Tibial artery (tissue), 4 donors: ENCODE measurements at regions not wholly inside any gene's neighbourhood (a gene's known extent, or its start where the extent isn't known, plus 50 kb on each side); places are given as distances from the start of the nearest gene placed in this dataset.
A peak's percentile ranks its signal among the peaks of the same experiment; 100 is the strongest.

Experiments
- DNase-seq, 2 donors: peaks; one replicate each; pipeline ENCODE4 v3.0.0-alpha.2; 2019
- H3K27ac ChIP-seq, 2 donors: fragments of 200-600 bp; sonication (generic) in 1 of 2; 1 replicate in 1 of 2; 2 replicates in 1 of 2; pipeline ENCODE4 v1.5.1; 2018 to 2019; ENCODE audit warnings: mild to moderate bottlenecking in 1 of 2
- H3K27me3 ChIP-seq, 2 donors: fragments of 200-600 bp; sonication (generic) in 1 of 2; one replicate each; pipeline versions ENCODE4 v1.5.1 to v1.6.0; 2016 to 2019
- H3K36me3 ChIP-seq, 3 donors: fragments of 200-600 bp; sonication (generic) in 2 of 3; one replicate each; pipeline ENCODE4 v1.5.1; 2016 to 2019; ENCODE audit warnings: mild to moderate bottlenecking in 2 of 3
- H3K4me1 ChIP-seq, 4 donors: fragments of 200-600 bp; sonication (generic) in 2 of 4; 1 replicate in 3 of 4; 2 replicates in 1 of 4; pipeline ENCODE4 v1.5.1; 2016 to 2019
- H3K4me3 ChIP-seq, 2 donors: fragments of 200-600 bp; sonication (generic) in 1 of 2; 1 replicate in 1 of 2; 2 replicates in 1 of 2; pipeline ENCODE4 v1.5.1; 2018 to 2019; ENCODE audit warnings: mild to moderate bottlenecking in 2 of 2
- H3K9me3 ChIP-seq, 3 donors: fragments of 200-600 bp; sonication (generic) in 1 of 3; one replicate each; pipeline ENCODE4 v1.5.1; 2016 to 2019
- intact Hi-C: fragments of 100-400 bp; cut with DNase I; formaldehyde crosslinking; loops from one replicate; pipeline ENCODE4 v1.15.0; 2023; ENCODE audit warnings: low total_unique reads
- TF ChIP-seq, protein P1 (sequence below), 2 experiments: fragments of 200-600 bp in 1 of 2; fragments of 450-650 bp in 1 of 2; IDR thresholded peaks; one replicate each; pipeline ENCODE4 v1.5.1; 2017 to 2019; ENCODE audit warnings: antibody characterized with exemption in 2 of 2, mild to moderate bottlenecking in 1 of 2, moderate library complexity in 1 of 2

GRCh38 chr15:66905185-66905584 lies 160.2 kb upstream of the SMAD3 start:
- Histone ChIP-seq H3K9me3 (no peaks in the 10 kb centered on the region), H3K27ac (no peak overlapping the region), H3K4me1 (peaks cover 0 to 26% (median 17%) of the 10 kb centered on the region in 4 donors), H3K4me3 (no peak overlapping the region), H3K27me3 (no peaks in the 10 kb centered on the region), H3K36me3 (no peaks in the 10 kb centered on the region)
- no peak for DNase-seq
- TF ChIP-seq, protein P1, sequence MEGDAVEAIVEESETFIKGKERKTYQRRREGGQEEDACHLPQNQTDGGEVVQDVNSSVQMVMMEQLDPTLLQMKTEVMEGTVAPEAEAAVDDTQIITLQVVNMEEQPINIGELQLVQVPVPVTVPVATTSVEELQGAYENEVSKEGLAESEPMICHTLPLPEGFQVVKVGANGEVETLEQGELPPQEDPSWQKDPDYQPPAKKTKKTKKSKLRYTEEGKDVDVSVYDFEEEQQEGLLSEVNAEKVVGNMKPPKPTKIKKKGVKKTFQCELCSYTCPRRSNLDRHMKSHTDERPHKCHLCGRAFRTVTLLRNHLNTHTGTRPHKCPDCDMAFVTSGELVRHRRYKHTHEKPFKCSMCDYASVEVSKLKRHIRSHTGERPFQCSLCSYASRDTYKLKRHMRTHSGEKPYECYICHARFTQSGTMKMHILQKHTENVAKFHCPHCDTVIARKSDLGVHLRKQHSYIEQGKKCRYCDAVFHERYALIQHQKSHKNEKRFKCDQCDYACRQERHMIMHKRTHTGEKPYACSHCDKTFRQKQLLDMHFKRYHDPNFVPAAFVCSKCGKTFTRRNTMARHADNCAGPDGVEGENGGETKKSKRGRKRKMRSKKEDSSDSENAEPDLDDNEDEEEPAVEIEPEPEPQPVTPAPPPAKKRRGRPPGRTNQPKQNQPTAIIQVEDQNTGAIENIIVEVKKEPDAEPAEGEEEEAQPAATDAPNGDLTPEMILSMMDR (IDR thresholded peaks at IDR 0.05): no peak
- intact Hi-C loops: no loop called here

DNA sequence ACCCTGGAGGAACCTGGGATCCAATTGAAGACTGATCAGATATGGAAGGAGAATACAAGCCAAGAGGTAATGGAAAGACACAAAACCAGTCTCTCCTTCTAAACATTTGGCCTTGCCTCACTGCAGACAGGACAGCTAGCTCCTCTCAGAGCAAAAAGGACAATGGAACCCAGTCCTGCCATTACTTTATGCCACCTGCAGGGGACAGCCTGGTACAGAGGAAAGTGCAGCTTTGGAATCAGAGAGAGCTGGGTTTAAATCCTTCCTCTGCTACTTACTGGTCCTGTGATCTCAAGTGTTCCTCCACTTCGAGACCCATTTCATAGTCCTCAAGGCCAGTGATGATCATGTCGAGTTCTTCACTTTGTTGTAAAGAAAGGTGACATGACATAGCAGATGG lies 159.4 kb upstream of the SMAD3 start:
- Histone ChIP-seq H3K27me3 (no peaks in the 10 kb centered on the region), H3K4me1 (peaks cover 0 to 26% (median 17%) of the 10 kb centered on the region in 4 donors), H3K36me3 (no peaks in the 10 kb centered on the region), H3K27ac (no peak overlapping the region), H3K9me3 (no peaks in the 10 kb centered on the region), H3K4me3 (no peak overlapping the region)
- intact Hi-C loops: no loop called here
- TF ChIP-seq, protein P1 (IDR thresholded peaks at IDR 0.05): no peak
- DNase-seq: no peak

- no peaks in the 10 kb centered on the region for H3K9me3 ChIP-seq
- H3K4me1 ChIP-seq: peaks cover 0 to 20% (median 17%) of the 10 kb centered on the region in 4 donors
- intact Hi-C loops: no loop called here
- TF ChIP-seq, protein P1 (IDR thresholded peaks at IDR 0.05): no peak
- no peak for DNase-seq
- H3K36me3 ChIP-seq: no peaks in the 10 kb centered on the region
- H3K27me3 ChIP-seq: no peaks in the 10 kb centered on the region
- H3K27ac ChIP-seq: peak overlapping the region in 1 of 2 donors; percentile 54
- no peak overlapping the region for H3K4me3 ChIP-seq
Measured at GRCh38 chr15:66906668-66907614, 158.5 kb upstream of the SMAD3 start.

DNA sequence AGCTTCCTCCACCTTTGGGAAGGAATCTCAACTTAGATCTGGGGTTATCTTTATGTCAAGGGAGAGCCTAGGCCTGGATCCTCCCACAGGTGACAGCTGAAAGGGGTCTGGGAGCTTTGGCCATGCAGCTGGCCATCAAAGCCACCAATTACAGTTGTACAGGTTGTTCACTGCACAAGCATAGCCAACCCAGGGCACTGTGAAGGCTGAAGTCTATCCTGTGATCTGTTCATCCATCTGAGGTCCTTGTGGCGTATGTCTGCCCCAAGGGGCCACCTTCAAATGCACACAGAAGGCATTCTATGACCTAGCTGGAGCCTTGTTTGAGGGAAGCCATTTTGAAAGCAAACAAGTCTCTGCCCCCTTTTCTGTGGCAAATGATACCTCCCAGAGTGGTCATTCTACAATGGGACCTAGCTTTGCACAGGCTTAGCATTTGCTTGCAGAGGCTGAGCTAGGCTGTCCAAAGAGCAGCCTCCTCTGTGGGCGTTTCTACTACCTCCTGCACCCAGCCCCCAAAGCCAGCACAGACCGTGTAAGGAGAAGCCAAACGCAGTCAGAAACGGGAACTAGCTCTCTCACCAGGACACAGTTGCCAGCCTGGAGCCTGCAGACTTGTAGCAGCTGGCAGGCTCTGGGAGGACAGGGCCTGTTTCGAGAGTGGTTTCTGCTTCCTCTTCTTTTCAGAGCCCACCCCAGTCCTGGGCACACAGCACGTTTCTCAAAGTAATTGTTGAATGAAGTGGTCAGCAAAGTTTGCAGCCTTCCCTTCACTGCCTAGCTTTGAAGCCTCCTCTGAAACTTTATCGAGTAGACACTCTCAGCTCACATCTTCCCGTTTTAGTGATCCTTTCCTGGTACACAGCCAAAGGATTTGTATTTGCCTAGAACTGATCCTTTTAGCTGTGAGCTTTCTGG lies 157.3 kb upstream of the SMAD3 start:
- peak; percentile 73 to 87 for DNase-seq
- Histone ChIP-seq H3K9me3 (no peaks in the 10 kb centered on the region), H3K27me3 (no peaks in the 10 kb centered on the region), H3K4me1 (peaks cover 0 to 20% (median 17%) of the 10 kb centered on the region in 4 donors), H3K4me3 (no peak overlapping the region), H3K36me3 (no peaks in the 10 kb centered on the region), H3K27ac (peak overlapping the region; percentile 54 to 78)
- TF ChIP-seq, protein P1 (IDR thresholded peaks at IDR 0.05): no peak
- intact Hi-C loops: no loop called here

DNA sequence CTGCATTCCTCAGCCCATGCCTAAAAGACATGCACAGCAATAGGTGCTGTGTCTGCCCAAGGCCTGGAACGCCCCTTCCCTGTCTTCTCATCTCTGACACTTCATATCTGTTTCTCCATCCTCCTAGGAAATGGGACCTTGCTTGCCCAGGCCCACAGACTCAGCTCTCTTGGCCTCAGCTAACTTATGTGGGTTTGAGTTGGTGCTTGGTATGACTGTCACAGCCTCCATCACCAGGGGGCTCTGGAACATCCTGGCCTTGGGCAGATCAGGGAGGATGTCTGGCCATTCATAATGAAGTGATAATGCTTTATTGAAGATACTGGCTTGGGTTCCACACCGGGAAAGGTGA lies 156.7 kb upstream of the SMAD3 start:
- intact Hi-C loops: no loop called here
- peak overlapping the region; percentile 54 to 78 for H3K27ac ChIP-seq
- H3K4me3 ChIP-seq: no peak overlapping the region
- no peaks in the 10 kb centered on the region for H3K36me3 ChIP-seq
- H3K27me3 ChIP-seq: no peaks in the 10 kb centered on the region
- TF ChIP-seq, protein P1 (IDR thresholded peaks at IDR 0.05): no peak
- DNase-seq: no peak
- H3K4me1 ChIP-seq: peaks cover 0 to 20% (median 17%) of the 10 kb centered on the region in 4 donors
- H3K9me3 ChIP-seq: no peaks in the 10 kb centered on the region
